MM.1S (cell line): ENCODE measurements at regions not wholly inside any gene's neighbourhood (a gene's known extent, or its start where the extent isn't known, plus 50 kb on each side); places are given as distances from the start of the nearest gene placed in this dataset.

Source experiments
- DNase-seq: peaks from one replicate; pipeline ENCODE4 v3.0.0-alpha.2; 2015
- H2AFZ ChIP-seq: fragments of 300-600 bp; sonication (generic); 2 replicates; pipeline ENCODE4 v1.6.0; 2016; ENCODE audit warnings: antibody characterized with exemption, low read length
- H3F3A ChIP-seq: fragments of 300-600 bp; sonication (generic); 2 replicates; pipeline ENCODE4 v1.6.1; 2016; ENCODE audit warnings: mild to moderate bottlenecking, antibody characterized with exemption, low read length, moderate library complexity, mixed read lengths; ENCODE audit not compliant: insufficient read depth
- H3K27ac ChIP-seq: fragments of 300-600 bp; sonication (generic); 2 replicates; pipeline ENCODE4 v1.5.1; 2016; ENCODE audit warnings: mild to moderate bottlenecking, low read length
- H3K27me3 ChIP-seq: fragments of 300-600 bp; sonication (generic); replicated peaks from 2 replicates; pipeline ENCODE4 v1.6.0; 2016; ENCODE audit warnings: low read length; ENCODE audit not compliant: insufficient read depth
- H3K36me3 ChIP-seq: fragments of 300-600 bp; sonication (generic); replicated peaks from 2 replicates; pipeline ENCODE4 v1.6.1; 2016; ENCODE audit warnings: mild to moderate bottlenecking, low read length, mixed read lengths; ENCODE audit not compliant: insufficient read depth
- H3K4me1 ChIP-seq: fragments of 300-600 bp; sonication (generic); 2 replicates; pipeline ENCODE4 v1.6.1; 2016; ENCODE audit warnings: low read length, mixed read lengths
- H3K4me2 ChIP-seq: fragments of 300-600 bp; sonication (generic); 2 replicates; pipeline ENCODE4 v1.6.0; 2016; ENCODE audit warnings: low read depth, low read length
- H3K4me3 ChIP-seq: fragments of 300-600 bp; sonication (generic); 2 replicates; pipeline ENCODE4 v1.5.1; 2016; ENCODE audit warnings: low read length, mixed read lengths
- H3K79me2 ChIP-seq: fragments of 300-600 bp; sonication (generic); 2 replicates; pipeline ENCODE4 v1.6.1; 2016; ENCODE audit warnings: mixed run types, low read length, mixed read lengths
- H3K9ac ChIP-seq: fragments of 300-600 bp; sonication (generic); 2 replicates; pipeline ENCODE4 v1.6.1; 2016; ENCODE audit warnings: low read length, mixed read lengths
- H3K9me2 ChIP-seq: fragments of 300-600 bp; sonication (generic); replicated peaks from 2 replicates; pipeline ENCODE4 v1.6.1; 2016; ENCODE audit warnings: mild to moderate bottlenecking, low read length, mixed read lengths; ENCODE audit not compliant: insufficient read depth
- H3K9me3 ChIP-seq: fragments of 300-600 bp; sonication (generic); replicated peaks from 2 replicates; pipeline ENCODE4 v1.6.1; 2016; ENCODE audit warnings: mild to moderate bottlenecking, low read length, mixed read lengths; ENCODE audit not compliant: insufficient read depth
- H4K20me1 ChIP-seq: fragments of 300-600 bp; sonication (generic); 2 replicates; pipeline ENCODE4 v1.6.1; 2016; ENCODE audit warnings: mild to moderate bottlenecking, low read length, moderate library complexity, mixed read lengths; ENCODE audit not compliant: insufficient read depth
- CTCF ChIP-seq: fragments of 300-600 bp; sonication (generic); IDR thresholded peaks from 2 replicates; pipeline ENCODE4 v1.5.1; 2016; ENCODE audit warnings: antibody characterized with exemption, low read length, mixed read lengths
- EZH2 ChIP-seq: fragments of 300-600 bp; sonication (generic); optimal IDR thresholded peaks from 2 replicates; pipeline ENCODE3; 2017; ENCODE audit warnings: low read depth, mild to moderate bottlenecking, antibody characterized with exemption, low read length, mixed read lengths
- EZH2phosphoT487 ChIP-seq: fragments of 300-600 bp; sonication (generic); IDR thresholded peaks from 2 replicates; pipeline ENCODE4 v1.6.1; 2018; ENCODE audit warnings: antibody characterized with exemption, low read length

DNA sequence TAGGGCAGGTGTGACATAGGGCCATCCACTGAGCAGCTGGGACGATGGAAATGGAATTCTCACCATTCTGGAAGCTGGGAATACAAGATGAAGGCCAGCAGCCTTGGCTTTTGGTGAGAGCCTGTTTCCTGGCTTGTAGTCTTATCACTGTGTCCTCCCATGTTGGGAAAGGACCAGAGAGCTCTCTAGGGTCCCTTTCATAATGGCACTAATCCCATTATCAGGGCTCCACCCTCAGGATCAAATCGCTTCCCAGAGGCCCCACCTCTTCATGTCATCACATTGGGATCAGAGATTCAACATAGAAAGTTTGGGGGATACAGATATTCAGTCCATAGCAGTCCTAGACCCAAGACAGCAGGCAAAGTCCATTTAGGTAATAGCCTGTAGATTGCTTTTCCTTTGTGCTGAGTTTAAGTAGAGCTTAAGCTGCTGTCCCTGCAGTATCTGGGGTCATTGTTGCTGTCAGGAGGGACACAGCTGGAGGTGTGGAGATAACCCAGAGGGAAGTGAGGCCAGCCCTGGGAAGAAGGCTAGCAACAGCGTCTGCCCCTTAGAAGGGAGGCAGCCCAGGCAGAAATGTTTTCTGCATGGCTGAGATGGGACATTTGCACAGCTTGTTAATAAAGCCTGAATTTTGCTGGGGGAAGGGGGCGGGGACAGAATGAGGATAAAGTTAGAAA is 136.5 kb upstream of the GPR12 start:
- TF ChIP-seq EZH2phosphoT487, result no peak
- no peak for TF ChIP-seq CTCF
- no peak for TF ChIP-seq EZH2
- H3K9me2 ChIP-seq, result no peaks in the 10 kb centered on the region
- no peak overlapping the region for H3K27ac ChIP-seq
- no peaks in the 10 kb centered on the region for H3K9me3 ChIP-seq
- H3K4me1 ChIP-seq, result no peaks in the 10 kb centered on the region
- no peak overlapping the region for H3K4me3 ChIP-seq
- no peaks in the 10 kb centered on the region for H3F3A ChIP-seq
- no peak overlapping the region for H3K4me2 ChIP-seq
- H3K9ac ChIP-seq, result no peak overlapping the region
- no peaks in the 10 kb centered on the region for H3K36me3 ChIP-seq
- H3K27me3 ChIP-seq, result no peaks in the 10 kb centered on the region
- DNase-seq, result no peak
- H4K20me1 ChIP-seq, result no peaks in the 10 kb centered on the region
- H2AFZ ChIP-seq, result no peak overlapping the region
- H3K79me2 ChIP-seq, result no peaks in the 10 kb centered on the region

GRCh38 chr13:26895808-26896466 is 135.4 kb upstream of the GPR12 start:
- TF ChIP-seq EZH2 (no peak), CTCF (no peak), EZH2phosphoT487 (no peak)
- H3K36me3 ChIP-seq, result no peaks in the 10 kb centered on the region
- H3K9me3 ChIP-seq, result no peaks in the 10 kb centered on the region
- no peak overlapping the region for H3K27ac ChIP-seq
- H3K79me2 ChIP-seq, result no peaks in the 10 kb centered on the region
- H3K9me2 ChIP-seq, result no peaks in the 10 kb centered on the region
- no peak overlapping the region for H3K9ac ChIP-seq
- H3K4me1 ChIP-seq, result no peaks in the 10 kb centered on the region
- H3F3A ChIP-seq, result no peaks in the 10 kb centered on the region
- DNase-seq, result no peak
- H2AFZ ChIP-seq, result no peak overlapping the region
- no peaks in the 10 kb centered on the region for H4K20me1 ChIP-seq
- H3K4me2 ChIP-seq, result no peak overlapping the region
- H3K4me3 ChIP-seq, result no peak overlapping the region
- H3K27me3 ChIP-seq, result no peaks in the 10 kb centered on the region

DNA sequence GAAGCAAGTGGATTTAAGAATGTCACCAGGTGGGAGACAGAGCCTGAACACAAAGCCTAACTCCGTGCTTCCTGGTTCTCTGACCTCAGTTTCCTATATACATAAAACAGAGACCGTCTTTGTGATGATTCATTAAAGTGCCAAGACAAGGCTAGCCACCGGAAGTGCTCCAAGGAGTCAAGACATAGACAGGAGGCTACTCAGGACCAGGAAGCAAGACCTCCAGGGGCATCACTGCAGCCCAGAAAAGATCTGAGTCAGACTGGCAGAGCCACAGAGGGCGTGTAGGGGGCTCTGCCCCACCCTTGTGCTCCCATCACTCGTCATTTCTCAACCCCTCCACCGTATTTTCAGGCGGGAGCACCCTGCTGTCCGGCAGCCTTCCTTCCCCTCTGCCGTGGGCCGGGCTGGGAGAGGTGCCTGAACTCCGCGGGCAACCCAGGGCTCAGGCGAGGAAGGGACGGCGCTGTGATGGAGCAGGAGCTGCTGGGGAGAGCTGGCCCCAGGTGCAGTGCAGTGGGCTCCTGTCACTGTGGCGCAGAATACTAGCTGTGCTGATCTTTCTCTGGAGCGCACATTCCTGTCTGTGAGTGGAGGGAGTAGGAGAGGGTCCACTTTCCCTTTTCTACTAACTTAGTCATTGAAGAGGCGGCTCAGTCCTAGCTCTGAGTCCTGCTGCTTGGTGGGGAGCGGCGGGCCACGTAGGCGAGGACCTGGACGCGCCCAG is 134.7 kb upstream of the GPR12 start:
- H3K9ac ChIP-seq, result no peak overlapping the region
- no peaks in the 10 kb centered on the region for H3K9me2 ChIP-seq
- no peak overlapping the region for H3K4me3 ChIP-seq
- no peak for TF ChIP-seq EZH2phosphoT487
- no peaks in the 10 kb centered on the region for H4K20me1 ChIP-seq
- H2AFZ ChIP-seq, result no peak overlapping the region
- H3K27ac ChIP-seq, result no peak overlapping the region
- DNase-seq, result no peak
- H3K4me1 ChIP-seq, result no peaks in the 10 kb centered on the region
- no peaks in the 10 kb centered on the region for H3K79me2 ChIP-seq
- H3K27me3 ChIP-seq, result no peaks in the 10 kb centered on the region
- no peaks in the 10 kb centered on the region for H3F3A ChIP-seq
- no peaks in the 10 kb centered on the region for H3K9me3 ChIP-seq
- H3K36me3 ChIP-seq, result no peaks in the 10 kb centered on the region
- no peak overlapping the region for H3K4me2 ChIP-seq
